Suprapubic skin (tissue), 4 donors: ENCODE measurements at regions not wholly inside any gene's neighbourhood (a gene's known extent, or its start where the extent isn't known, plus 50 kb on each side); places are given as distances from the start of the nearest gene placed in this dataset.

Experiments
- DNase-seq, 2 donors: peaks; one replicate each; pipeline ENCODE4 v3.0.0-alpha.2; 2019; ENCODE audit warnings: low spot score in 2 of 2
- H3K27ac ChIP-seq: fragments of 200-600 bp; sonication (generic); one replicate; pipeline ENCODE4 v1.5.1; 2019
- H3K27me3 ChIP-seq: fragments of 200-600 bp; sonication (generic); one replicate; pipeline ENCODE4 v1.5.1; 2019
- H3K36me3 ChIP-seq: fragments of 200-600 bp; sonication (generic); one replicate; pipeline ENCODE4 v1.5.1; 2019
- H3K4me1 ChIP-seq: fragments of 200-600 bp; sonication (generic); one replicate; pipeline ENCODE4 v1.5.1; 2019
- H3K4me3 ChIP-seq: fragments of 200-600 bp; sonication (generic); one replicate; pipeline ENCODE4 v1.5.1; 2019; ENCODE audit warnings: mild to moderate bottlenecking
- H3K9me3 ChIP-seq: fragments of 200-600 bp; sonication (generic); one replicate; pipeline ENCODE4 v1.5.1; 2019
- EP300 ChIP-seq: sonication (generic); formaldehyde crosslinking; IDR thresholded peaks from one replicate; pipeline ENCODE4 v1.6.1; 2017; ENCODE audit warnings: antibody characterized with exemption
- POLR2A ChIP-seq, 2 donors: fragments of 450-650 bp; IDR thresholded peaks; one replicate each; pipeline ENCODE4 v1.6.1; 2017; ENCODE audit warnings: antibody characterized with exemption in 2 of 2, mild to moderate bottlenecking in 2 of 2, moderate library complexity in 2 of 2
- POLR2AphosphoS5 ChIP-seq, 3 donors: sonication (generic); formaldehyde crosslinking; IDR thresholded peaks; one replicate each; pipeline ENCODE4 v1.6.1; 2017; ENCODE audit warnings: antibody characterized with exemption in 3 of 3
- WGBS: methylation state at CpG from one replicate; pipeline ENCODE4 v1.1.5; 2018; 5-methylcytosine and 5-hydroxymethylcytosine counted together
- TF ChIP-seq, protein P1 (sequence below), 2 donors: fragments of 200-600 bp in 1 of 2; fragments of 450-650 bp in 1 of 2; sonication (generic) in 1 of 2; IDR thresholded peaks; one replicate each; pipeline ENCODE4 v1.5.1; 2016 to 2019; ENCODE audit warnings: antibody characterized with exemption in 2 of 2, mild to moderate bottlenecking in 1 of 2, moderate library complexity in 1 of 2

DNA sequence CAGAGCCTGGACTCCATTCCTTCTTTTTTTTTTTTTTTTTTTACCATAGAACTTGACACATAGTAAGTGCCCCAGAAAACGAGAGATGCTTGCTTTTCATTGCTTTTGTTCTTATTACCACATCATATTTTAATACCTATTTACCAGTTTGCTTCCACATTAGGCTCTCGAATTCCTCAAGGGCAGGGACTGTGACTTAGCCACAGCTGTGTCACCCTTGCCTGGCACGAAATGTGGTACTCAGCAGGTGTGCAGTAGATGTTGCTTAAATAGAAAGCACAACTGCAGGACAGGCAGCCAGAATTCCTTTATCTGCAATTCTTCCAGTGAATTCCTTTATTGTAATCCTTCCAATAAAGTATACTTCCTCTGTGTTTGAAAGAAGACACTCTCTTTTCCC lies 393.0 kb downstream of the HAPSTR1 start:
- Histone ChIP-seq H3K4me1 (no peaks in the 10 kb centered on the region), H3K9me3 (peaks cover 8% of the 10 kb centered on the region), H3K27ac (no peak overlapping the region), H3K4me3 (no peak overlapping the region), H3K36me3 (no peaks in the 10 kb centered on the region), H3K27me3 (no peaks in the 10 kb centered on the region)
- DNase-seq: no peak
- 79% methylated on average over 3 of the region's 3 CpGs for WGBS
- TF ChIP-seq EP300 (no peak), POLR2A (IDR thresholded peaks at IDR 0.05) (no peak), POLR2AphosphoS5 (IDR thresholded peaks at IDR 0.05) (no peak)
- TF ChIP-seq, protein P1, sequence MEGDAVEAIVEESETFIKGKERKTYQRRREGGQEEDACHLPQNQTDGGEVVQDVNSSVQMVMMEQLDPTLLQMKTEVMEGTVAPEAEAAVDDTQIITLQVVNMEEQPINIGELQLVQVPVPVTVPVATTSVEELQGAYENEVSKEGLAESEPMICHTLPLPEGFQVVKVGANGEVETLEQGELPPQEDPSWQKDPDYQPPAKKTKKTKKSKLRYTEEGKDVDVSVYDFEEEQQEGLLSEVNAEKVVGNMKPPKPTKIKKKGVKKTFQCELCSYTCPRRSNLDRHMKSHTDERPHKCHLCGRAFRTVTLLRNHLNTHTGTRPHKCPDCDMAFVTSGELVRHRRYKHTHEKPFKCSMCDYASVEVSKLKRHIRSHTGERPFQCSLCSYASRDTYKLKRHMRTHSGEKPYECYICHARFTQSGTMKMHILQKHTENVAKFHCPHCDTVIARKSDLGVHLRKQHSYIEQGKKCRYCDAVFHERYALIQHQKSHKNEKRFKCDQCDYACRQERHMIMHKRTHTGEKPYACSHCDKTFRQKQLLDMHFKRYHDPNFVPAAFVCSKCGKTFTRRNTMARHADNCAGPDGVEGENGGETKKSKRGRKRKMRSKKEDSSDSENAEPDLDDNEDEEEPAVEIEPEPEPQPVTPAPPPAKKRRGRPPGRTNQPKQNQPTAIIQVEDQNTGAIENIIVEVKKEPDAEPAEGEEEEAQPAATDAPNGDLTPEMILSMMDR (IDR thresholded peaks at IDR 0.05): no peak

DNA sequence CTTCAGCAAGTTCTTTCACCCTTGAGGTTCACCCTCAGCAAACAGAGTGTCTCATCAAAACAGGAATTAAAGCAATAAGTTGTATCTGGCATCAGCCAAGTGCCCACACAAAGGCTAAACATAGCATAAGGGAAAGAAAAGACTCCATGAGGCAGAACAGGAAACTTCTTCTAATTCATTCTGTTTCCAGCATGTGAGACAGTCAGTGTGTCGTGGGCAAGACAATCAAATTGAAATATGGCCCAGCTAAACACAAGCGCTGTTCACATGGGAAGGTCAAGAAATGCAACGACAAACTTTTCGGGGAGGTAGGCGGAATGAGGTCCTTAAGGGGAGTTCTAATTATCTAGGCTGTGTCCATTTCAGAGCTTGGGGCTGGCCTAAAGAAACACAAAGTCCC lies 393.4 kb downstream of the HAPSTR1 start:
- Histone ChIP-seq H3K4me1 (no peaks in the 10 kb centered on the region), H3K27me3 (no peaks in the 10 kb centered on the region), H3K9me3 (peaks cover 8% of the 10 kb centered on the region), H3K27ac (no peak overlapping the region), H3K36me3 (no peaks in the 10 kb centered on the region), H3K4me3 (no peak overlapping the region)
- WGBS: 33% methylated on average over 5 of the region's 5 CpGs
- DNase-seq: no peak
- TF ChIP-seq POLR2AphosphoS5 (IDR thresholded peaks at IDR 0.05): no peak
- no peak for TF ChIP-seq EP300
- TF ChIP-seq, protein P1 (IDR thresholded peaks at IDR 0.05): no peak
- no peak for TF ChIP-seq POLR2A (IDR thresholded peaks at IDR 0.05)

DNA sequence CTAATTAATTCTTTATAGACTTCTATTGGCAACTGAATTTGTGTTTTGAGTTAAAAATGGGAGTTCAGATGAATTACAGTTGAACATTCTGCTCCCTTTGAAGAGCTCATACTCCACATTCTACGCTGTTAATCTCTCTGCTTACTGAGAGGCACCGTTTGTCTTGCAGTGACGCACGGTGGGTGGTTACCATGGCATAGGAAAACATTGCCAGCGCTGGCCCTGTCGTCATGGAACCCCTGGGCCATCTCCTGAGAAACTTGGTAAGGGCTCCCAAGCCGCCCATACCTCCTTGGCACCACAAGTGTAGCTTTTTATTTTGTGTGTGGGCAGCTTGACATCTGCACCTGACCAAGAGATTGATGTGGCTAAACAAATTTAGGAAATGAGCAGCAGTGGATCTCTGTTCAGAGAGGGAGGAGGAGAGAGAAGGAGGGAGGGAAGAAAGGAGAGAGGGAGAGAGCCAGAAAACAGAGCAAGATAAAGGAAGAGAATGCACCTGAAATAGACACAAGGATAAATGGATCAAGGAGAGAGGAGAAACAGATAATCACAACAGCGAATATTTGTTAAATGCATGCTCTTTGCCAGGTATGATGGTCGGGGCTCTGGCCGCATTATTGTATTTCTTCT lies 398.5 kb downstream of the HAPSTR1 start:
- peak; percentile 25 for TF ChIP-seq EP300
- TF ChIP-seq, protein P1 (IDR thresholded peaks at IDR 0.05): no peak
- no peak for DNase-seq
- no peak overlapping the region for H3K4me3 ChIP-seq
- H3K36me3 ChIP-seq: no peaks in the 10 kb centered on the region
- H3K9me3 ChIP-seq: peaks cover 8% of the 10 kb centered on the region
- no peaks in the 10 kb centered on the region for H3K4me1 ChIP-seq
- no peak overlapping the region for H3K27ac ChIP-seq
- H3K27me3 ChIP-seq: no peaks in the 10 kb centered on the region
- 45% methylated on average over 10 of the region's 10 CpGs for WGBS

DNA sequence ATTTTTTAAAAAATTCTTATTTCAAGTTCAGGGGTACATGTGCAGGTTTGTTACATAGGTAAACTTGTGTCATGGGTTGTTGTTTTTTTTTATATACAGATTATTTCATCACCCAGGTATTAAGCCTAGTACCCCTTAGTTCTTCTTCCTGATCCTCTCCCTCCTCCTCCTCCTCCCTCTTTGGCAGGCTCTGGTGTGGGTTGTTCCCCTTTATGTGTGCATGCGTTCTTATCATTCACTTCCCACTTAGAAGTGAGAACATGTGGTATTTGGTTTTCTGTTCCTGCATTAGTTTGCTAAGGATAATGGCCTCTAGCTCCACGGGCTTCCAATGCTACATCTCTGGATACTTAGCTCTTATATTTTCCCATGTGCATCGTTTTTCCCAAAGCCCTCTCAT lies 404.4 kb downstream of the HAPSTR1 start:
- Histone ChIP-seq H3K27me3 (no peaks in the 10 kb centered on the region), H3K36me3 (no peaks in the 10 kb centered on the region), H3K9me3 (no peaks in the 10 kb centered on the region), H3K27ac (no peak overlapping the region), H3K4me3 (no peak overlapping the region), H3K4me1 (no peaks in the 10 kb centered on the region)
- WGBS: 72% methylated on average over 3 of the region's 3 CpGs
- no peak for TF ChIP-seq POLR2A (IDR thresholded peaks at IDR 0.05)
- TF ChIP-seq EP300: no peak
- TF ChIP-seq, protein P1 (IDR thresholded peaks at IDR 0.05): no peak
- TF ChIP-seq POLR2AphosphoS5 (IDR thresholded peaks at IDR 0.05): no peak
- DNase-seq: no peak

DNA sequence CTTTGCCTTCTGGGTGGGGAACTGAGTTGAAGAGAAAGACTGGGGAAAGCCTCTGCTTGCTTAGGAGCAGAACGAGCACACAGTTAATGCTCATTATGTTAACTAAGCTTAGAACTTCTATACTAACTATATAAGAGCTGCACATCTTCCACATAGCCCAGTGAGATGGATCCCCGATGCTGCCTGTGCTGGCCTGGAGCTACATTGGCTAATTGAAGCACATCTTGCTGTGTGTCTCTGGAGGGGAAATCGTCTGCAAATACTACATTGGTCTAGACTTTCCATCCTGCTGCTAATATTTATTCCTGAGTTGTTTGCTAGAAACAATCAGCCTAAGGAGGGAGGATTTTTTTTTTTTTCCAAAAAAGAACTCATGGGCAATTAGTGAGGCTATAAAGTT lies 406.3 kb downstream of the HAPSTR1 start:
- H3K36me3 ChIP-seq: no peaks in the 10 kb centered on the region
- no peaks in the 10 kb centered on the region for H3K9me3 ChIP-seq
- 60% methylated on average over 3 of the region's 3 CpGs for WGBS
- H3K4me3 ChIP-seq: no peak overlapping the region
- H3K27me3 ChIP-seq: no peaks in the 10 kb centered on the region
- no peak overlapping the region for H3K27ac ChIP-seq
- no peaks in the 10 kb centered on the region for H3K4me1 ChIP-seq
- TF ChIP-seq EP300: no peak
- no peak for DNase-seq

DNA sequence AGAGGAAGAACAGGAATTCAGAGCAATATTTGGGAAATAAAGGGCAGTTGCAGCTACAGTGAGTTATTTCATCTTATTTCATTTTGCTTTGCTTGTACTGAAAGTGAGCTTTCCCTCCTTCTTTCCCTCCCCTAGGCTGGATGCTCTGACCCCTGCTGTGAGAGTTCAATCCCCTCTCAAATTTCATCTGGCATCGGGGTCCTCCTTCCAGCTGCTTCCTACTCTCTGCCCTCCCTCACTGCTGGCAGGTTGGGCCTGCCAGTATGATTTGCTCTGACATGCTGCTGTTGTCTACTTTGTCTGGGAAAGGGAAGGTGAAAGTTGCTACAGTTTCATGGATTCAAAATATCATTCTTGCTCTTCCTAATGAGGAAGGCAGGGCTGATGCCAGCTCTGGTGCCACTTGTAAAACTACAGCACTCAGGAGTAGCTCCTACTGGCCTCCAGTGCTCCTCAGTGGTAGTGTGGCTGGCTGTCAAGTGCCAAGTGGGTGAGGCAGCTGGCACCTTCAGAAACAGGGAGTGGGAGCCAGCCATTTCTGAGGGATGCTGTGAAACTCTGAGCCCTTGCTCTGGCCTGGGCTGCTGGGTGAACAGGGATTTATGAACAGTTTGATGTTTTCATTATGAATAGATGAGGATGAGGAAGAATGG lies 408.6 kb downstream of the HAPSTR1 start:
- no peak for DNase-seq
- Histone ChIP-seq H3K9me3 (no peaks in the 10 kb centered on the region), H3K36me3 (no peaks in the 10 kb centered on the region), H3K4me3 (no peak overlapping the region), H3K27me3 (no peaks in the 10 kb centered on the region), H3K27ac (no peak overlapping the region), H3K4me1 (no peaks in the 10 kb centered on the region)
- WGBS: 29% methylated on average over 1 of the region's 1 CpG
- no peak for TF ChIP-seq EP300
- no peak for TF ChIP-seq POLR2AphosphoS5 (IDR thresholded peaks at IDR 0.05)
- TF ChIP-seq POLR2A (IDR thresholded peaks at IDR 0.05): no peak
- TF ChIP-seq, protein P1 (IDR thresholded peaks at IDR 0.05): no peak
